ENCODE measurements at regions not wholly inside any gene's neighbourhood (a gene's known extent, or its start where the extent isn't known, plus 50 kb on each side); places are given as distances from the start of the nearest gene placed in this dataset.
"Not testable (repeated sequence)": the region's sequence is repeated elsewhere in the genome, so short reads cannot be mapped to it uniquely, and the experiment has no call there.

DNA sequence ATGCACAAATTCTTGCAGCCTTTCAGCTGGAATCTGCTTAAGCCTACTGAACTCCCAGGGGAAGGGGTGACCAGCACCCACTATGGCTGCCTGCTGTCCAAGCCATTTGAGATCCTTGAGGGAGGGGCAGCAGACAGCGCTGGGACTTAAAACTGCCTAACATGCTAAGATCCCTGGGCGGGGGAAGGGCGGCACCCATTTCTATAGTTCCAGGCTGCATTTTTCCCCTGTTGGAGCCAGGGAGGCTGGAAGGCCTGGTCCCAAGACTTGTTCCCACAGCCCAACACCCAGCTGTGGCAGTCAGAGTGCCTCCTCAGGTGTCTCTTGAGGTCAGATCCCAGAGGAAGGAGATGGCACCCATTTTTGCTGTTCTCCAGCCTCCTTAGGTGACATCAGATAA is 1061.3 kb upstream of the COX7C start:
- no peak for DNase-seq

- DNase-seq, result no peak
Observed at GRCh38 chr5:85576666-85577065, 1041.1 kb upstream of the COX7C start.

DNA sequence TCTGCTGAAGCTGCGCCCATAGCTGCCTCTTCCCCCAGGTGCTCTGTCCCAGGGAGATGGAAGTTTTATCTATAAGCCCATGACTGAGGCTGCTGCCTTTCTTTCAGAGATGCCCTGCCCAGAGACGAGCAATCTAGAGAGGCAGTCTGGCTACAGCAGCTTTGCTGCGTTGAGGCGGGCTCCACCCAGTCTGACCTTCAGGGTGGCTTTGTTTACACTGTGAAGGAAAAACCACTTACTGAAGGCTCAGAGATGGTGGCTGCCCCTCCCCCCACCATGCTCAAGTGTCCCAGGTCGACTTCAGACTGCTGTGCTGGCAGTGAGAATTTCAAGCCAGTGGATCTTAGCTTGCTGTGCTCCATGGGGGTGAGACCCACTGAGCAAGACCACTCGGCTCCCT is 1029.9 kb upstream of the COX7C start:
- DNase-seq, result not testable (repeated sequence)

- DNase-seq, result not testable (repeated sequence)
Observed at GRCh38 chr5:85588268-85588667, 1029.5 kb upstream of the COX7C start.

DNA sequence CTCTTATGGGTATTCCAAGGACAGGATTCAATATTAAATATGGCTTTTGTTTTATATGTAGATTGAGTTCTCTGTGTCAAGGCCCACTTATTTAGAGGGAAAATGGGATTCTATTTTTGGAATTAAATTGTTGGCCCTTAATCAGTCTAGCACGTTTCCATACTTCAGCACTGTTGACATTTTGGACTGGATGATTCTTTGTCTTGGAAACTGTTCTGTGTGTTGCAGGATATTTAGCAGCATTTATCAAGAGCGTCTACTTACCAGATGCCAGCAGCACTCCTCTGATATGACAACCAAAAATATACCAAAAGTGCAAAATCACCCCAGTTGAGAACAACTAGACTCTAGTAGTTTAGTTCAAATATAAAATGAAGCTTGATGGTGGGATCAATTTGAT is 1027.0 kb upstream of the COX7C start:
- DNase-seq, result no peak

DNA sequence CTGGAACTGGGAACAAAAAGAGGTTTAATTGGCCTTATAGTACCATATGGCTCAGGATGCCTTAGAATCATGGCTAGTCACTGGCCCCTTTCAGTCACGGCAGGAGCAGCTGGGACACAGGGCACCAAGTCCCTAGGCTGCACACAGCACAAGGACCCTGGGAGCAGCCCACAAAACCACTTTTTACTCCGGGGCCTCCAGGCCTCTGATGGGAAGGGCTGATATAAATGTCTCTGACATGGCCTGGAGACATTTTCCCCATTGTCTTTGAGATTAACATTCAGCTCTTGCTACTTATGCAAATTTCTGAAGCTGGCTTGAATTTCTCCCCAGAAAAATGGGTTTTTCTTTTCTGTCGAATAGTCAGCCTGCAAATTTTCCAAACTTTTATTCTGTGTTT is 1026.4 kb upstream of the COX7C start:
- no peak for DNase-seq

- no peak for DNase-seq
Observed at GRCh38 chr5:85602843-85603242, 1014.9 kb upstream of the COX7C start.

DNA sequence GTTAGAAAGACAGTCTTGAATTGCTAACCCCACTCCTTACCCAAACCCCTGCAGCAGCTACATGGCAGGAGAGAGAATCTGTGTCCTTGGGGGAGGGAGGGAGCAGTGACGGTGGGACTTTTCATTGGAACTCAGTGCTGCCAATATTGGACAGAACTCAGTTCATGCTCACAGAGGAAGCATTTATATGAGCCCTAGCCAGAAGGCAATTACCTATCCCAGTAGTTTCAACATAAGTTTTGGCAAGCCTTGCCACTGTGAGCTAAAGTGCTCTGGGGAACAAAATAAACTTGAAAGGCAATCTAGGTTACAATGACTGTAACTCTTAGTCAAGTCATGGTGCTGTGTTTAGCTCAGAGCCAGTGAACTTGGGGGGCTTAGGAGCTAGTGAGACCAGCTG is 1013.4 kb upstream of the COX7C start:
- no peak for DNase-seq

DNA sequence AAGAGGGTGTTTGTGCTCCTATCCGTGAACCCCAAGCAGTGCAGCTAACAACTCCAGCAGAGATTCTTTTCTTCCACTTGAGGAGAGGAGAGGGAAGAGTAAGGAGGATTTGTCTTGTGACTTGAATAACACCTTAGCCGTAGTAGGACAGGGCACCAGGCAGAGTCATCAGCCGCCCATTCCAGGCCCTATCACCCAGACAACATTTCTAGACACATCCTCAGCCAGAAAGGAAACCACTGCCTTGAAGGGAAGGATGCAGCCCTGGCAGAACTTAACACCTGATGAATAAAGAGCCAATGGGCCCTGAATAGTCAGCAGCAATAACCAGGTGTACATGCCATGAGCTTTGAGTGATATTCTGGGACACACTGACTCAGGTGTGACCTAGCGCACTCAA is 1013.0 kb upstream of the COX7C start:
- no peak for DNase-seq

GRCh38 chr5:85605381-85605780 is 1012.4 kb upstream of the COX7C start:
- no peak for DNase-seq

DNA sequence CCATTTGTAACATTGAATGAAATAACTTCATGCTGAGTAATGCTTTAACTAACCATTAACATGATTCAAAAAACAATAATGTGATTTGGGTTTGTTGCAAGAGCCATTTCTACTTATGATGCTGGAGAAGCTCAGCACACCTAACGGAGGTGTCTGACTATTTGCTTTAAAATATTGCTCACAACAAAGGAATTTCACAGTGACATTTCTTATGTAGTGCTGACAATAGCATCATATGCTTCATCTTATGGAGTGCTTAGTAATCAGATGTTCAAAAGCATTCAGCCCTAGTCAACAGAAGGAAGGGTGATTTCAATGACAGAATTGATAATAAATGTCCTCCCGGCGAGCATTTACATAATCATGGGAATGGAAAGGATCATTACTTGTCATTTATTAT is 1003.3 kb upstream of the COX7C start:
- DNase-seq, result no peak

- no peak for DNase-seq
Observed at GRCh38 chr5:85621668-85622067, 996.1 kb upstream of the COX7C start.

DNA sequence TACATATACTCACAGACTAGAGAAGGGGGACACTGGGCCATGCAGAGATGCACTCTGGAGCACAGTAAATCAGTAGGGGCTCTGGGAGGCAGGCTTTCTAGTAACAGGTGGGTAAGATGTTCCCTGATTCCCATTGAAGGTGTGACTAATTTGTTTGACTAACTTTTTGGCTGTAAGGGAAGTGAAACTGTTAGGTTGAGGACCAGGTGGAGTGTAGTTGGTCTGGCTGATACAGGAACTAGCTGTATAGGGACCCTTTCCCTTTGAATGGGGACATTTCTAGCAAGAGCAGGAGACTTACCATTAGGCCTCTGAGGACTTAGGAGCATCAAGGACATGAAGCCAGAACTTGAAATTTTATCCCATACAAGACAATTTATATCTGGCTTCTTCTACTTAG is 989.6 kb upstream of the COX7C start:
- DNase-seq, result no peak

DNA sequence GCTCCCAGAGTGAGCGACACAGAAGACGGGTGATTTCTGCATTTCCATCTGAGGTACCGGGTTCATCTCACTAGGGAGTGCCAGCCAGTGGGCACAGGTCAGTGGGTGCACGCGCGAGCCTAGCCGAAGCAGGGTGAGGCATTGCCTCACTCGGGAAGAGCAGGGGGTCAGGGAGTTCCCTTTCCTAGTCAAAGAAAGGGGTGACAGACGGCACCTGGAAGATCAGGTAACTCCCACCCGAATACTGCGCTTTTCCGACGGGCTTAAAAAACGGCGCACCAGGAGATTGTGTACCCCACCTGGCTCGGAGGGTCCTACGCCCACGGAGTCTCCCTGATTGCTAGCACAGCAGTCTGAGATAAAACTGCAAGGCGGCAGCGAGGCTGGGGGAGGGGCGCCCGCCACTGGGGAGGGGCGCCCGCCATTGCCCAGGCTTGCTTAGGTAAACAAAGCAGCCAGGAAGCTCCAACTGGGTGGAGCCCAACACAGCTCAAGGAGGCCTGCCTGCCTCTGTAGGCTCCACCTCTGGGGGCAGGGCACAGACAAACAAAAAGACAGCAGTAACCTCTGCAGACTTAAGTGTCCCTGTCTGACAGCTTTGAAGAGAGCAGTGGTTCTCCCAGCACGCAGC is 979.1 kb upstream of the COX7C start:
- DNase-seq, result not testable (repeated sequence)

GRCh38 chr5:85646036-85646435 is 971.7 kb upstream of the COX7C start:
- no peak for DNase-seq

GRCh38 chr5:85646641-85647040 is 971.1 kb upstream of the COX7C start:
- no peak for DNase-seq

DNA sequence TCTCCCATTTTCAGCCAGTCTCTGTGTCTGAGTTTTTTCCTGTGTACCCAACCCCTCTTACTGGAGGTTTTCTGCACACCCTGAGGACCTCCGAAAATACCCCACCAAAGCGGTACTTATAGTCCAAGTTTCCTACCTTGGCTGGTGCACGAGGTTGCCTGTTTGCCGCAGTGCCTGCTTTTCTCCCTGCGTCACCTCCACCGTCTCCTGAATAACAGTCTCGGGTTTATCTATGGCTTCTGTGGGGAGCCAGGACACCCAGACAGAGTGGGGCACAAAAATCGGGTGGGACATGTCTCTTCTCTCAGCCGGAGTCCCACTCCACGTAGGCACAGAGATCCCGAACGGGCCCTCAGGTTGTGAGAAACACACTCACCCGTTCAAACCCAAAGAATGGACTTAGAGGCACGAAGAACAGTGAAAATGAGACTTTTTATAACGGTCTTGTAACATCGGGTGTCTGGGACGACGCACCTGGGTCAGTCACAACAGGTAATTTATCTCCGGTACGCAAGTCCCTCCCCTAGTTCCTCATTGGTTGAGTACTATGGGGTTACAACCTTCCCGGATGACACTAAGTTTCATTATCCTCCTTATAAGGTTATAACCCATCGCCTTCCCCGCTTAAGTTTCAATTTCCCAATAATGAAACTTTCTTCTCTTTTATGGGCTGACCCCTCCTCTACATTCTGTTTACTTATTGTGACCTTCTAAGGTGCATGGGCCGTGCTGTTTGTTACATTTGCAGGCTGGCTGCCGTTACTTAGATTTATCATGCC is 970.2 kb upstream of the COX7C start:
- DNase-seq, result no peak

- no peak for DNase-seq
Observed at GRCh38 chr5:85648495-85648894, 969.2 kb upstream of the COX7C start.

GRCh38 chr5:85651731-85652130 is 966.0 kb upstream of the COX7C start:
- DNase-seq, result no peak

- DNase-seq, result not testable (repeated sequence)
Observed at GRCh38 chr5:85654144-85654543, 963.6 kb upstream of the COX7C start.

DNA sequence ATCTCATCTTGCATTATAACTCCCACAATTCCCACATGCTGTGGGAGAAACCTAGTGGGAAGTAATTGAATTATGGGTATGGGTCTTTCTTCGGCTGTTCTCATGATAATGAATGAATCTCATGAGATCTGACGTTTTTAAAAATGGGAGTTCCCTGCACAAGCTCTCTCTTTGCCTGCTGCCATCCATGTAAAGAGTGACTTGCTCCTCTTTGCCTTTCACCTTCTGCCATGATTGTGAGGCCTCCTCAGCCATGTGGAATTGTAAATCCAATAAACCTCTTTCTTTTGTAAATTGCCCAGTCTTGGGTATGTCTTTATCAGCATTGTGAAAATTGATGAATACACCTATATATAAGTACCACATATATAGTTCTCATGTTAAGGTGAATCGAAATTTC is 961.7 kb upstream of the COX7C start:
- DNase-seq, result no peak

DNA sequence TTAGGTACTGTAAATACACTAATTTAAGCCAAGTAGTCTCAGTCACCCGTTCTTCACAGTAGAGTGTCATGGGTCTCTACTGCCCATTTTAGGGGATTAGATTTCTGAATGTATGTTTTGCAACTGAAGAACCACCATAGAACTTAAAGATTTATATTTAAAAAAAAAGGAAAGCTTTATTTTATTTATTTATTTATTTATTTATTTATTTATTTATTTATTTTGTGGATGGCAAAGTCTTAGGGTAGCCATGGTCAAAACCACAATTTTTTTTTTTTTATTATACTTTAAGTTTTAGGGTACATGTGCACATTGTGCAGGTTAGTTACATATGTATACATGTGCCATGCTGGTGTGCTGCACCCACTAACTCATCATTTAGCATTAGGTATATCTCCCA is 960.4 kb upstream of the COX7C start:
- not testable (repeated sequence) for DNase-seq

- not testable (repeated sequence) for DNase-seq
Observed at GRCh38 chr5:85662969-85663707, 954.6 kb upstream of the COX7C start.

DNA sequence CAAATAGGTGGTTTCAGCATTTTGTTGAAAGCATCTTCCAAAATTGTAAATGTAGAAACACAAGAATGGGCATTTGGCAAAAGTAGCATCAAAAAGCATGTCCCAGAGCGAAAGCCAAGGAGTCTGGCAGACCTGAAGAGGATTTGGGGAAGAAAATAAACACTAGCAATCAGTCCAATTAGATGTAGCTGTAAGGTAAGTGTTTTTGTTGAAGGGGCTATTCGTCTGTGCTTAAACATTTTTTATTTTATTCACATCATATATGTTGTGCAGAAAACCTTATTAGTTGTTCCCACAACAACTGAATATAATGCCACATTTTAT is 954.1 kb upstream of the COX7C start:
- DNase-seq, result no peak
